Thyroid gland (tissue), 4 donors: ENCODE measurements at regions not wholly inside any gene's neighbourhood (a gene's known extent, or its start where the extent isn't known, plus 50 kb on each side); places are given as distances from the start of the nearest gene placed in this dataset.

Experiments
- DNase-seq, 2 donors: peaks; one replicate each; pipeline ENCODE4 v3.0.0-alpha.2; 2019
- H3K27ac ChIP-seq, 3 donors: fragments of 200-600 bp; sonication (generic); 1 replicate in 2 of 3; 2 replicates in 1 of 3; pipeline ENCODE4 v1.5.1; 2016 to 2019; ENCODE audit warnings: mild to moderate bottlenecking in 1 of 3, moderate library complexity in 1 of 3
- H3K27me3 ChIP-seq: fragments of 200-600 bp; sonication (generic); one replicate; pipeline ENCODE4 v1.5.1; 2019
- H3K36me3 ChIP-seq, 2 donors: fragments of 200-600 bp; sonication (generic); one replicate each; pipeline ENCODE4 v1.5.1; 2016 to 2019
- H3K4me1 ChIP-seq, 2 donors: fragments of 200-600 bp; sonication (generic); one replicate each; pipeline ENCODE4 v1.5.1; 2017 to 2019
- H3K4me3 ChIP-seq, 3 donors: fragments of 200-600 bp; sonication (generic); replicated peaks in 1 of 3; 1 replicate in 2 of 3; 2 replicates in 1 of 3; pipeline ENCODE4 v1.5.1; 2016; ENCODE audit warnings: mild to moderate bottlenecking in 1 of 3
- H3K9me3 ChIP-seq: fragments of 200-600 bp; sonication (generic); one replicate; pipeline ENCODE4 v1.5.1; 2017
- POLR2A ChIP-seq, 2 donors: fragments of 450-650 bp; IDR thresholded peaks; one replicate each; pipeline ENCODE4 v1.6.1; 2017; ENCODE audit warnings: antibody characterized with exemption in 2 of 2, mild to moderate bottlenecking in 2 of 2, moderate library complexity in 1 of 2
- WGBS, 2 donors: methylation state at CpG; one replicate each; pipeline ENCODE4 v1.1.5; 2017; 5-methylcytosine and 5-hydroxymethylcytosine counted together
- intact Hi-C: fragments of 100-400 bp; cut with DNase I; formaldehyde crosslinking; loops from one replicate; pipeline ENCODE4 v1.15.1; 2023
- TF ChIP-seq, protein P1 (sequence below), 6 experiments: fragments of 200-600 bp in 3 of 6; fragments of 450-650 bp in 3 of 6; sonication (generic) in 3 of 6; IDR thresholded peaks; one replicate each; pipeline ENCODE4 v1.5.1; 2016 to 2019; ENCODE audit warnings: antibody characterized with exemption in 6 of 6, mild to moderate bottlenecking in 2 of 6, inconsistent platforms in 1 of 6, moderate library complexity in 1 of 6

DNA sequence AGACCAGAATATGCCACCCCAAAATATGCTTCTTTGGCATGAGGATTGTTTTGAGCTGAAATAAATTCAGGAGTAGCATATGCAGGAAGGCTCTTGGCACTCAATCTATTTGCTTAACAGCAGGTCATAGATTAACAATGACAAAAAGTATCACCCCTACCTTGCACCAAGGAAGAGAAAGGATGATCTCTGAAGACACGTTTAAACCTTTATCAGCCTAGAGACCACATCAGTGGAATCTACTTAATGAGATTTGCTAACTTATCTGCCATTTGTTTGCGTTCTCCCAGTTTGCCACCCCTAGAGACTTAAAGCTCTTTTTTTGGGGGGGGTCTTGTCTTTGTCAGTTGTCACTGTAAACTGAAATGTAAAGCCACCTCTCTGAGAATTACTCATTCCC is 1278.7 kb upstream of the USP15 start:
- no peaks in the 10 kb centered on the region for H3K27me3 ChIP-seq
- no peak for TF ChIP-seq POLR2A (IDR thresholded peaks at IDR 0.05)
- TF ChIP-seq, protein P1, sequence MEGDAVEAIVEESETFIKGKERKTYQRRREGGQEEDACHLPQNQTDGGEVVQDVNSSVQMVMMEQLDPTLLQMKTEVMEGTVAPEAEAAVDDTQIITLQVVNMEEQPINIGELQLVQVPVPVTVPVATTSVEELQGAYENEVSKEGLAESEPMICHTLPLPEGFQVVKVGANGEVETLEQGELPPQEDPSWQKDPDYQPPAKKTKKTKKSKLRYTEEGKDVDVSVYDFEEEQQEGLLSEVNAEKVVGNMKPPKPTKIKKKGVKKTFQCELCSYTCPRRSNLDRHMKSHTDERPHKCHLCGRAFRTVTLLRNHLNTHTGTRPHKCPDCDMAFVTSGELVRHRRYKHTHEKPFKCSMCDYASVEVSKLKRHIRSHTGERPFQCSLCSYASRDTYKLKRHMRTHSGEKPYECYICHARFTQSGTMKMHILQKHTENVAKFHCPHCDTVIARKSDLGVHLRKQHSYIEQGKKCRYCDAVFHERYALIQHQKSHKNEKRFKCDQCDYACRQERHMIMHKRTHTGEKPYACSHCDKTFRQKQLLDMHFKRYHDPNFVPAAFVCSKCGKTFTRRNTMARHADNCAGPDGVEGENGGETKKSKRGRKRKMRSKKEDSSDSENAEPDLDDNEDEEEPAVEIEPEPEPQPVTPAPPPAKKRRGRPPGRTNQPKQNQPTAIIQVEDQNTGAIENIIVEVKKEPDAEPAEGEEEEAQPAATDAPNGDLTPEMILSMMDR (IDR thresholded peaks at IDR 0.05): no peak
- H3K36me3 ChIP-seq: no peaks in the 10 kb centered on the region
- no peaks in the 10 kb centered on the region for H3K9me3 ChIP-seq
- WGBS, 2 donors: 36 to 43% methylated on average over 2 of the region's 2 CpGs
- no peak overlapping the region for H3K27ac ChIP-seq
- no peaks in the 10 kb centered on the region for H3K4me1 ChIP-seq
- H3K4me3 ChIP-seq: no peak overlapping the region
- intact Hi-C loops: no loop called here
- no peak for DNase-seq

DNA sequence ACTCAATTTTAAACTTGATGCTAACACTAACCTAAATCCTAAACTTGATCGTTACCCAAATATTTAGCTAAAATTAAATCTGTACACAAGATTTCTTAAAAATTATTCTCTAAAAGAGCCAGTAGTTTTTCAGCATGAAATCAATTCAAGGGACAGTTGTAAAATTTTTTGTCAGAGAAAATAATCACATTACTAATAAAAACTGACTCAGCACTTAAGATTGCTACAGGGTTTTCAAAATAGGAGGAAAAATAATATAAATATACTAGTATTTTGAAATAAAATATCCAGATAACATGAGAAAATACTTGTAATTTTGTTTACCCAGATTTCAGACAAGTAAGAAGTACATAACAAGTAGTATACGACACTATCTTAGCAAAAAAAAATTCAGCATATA is 1268.1 kb upstream of the USP15 start:
- TF ChIP-seq, protein P1 (IDR thresholded peaks at IDR 0.05): no peak
- no peak for TF ChIP-seq POLR2A (IDR thresholded peaks at IDR 0.05)
- no peaks in the 10 kb centered on the region for H3K9me3 ChIP-seq
- H3K4me3 ChIP-seq: no peak overlapping the region
- 88 to 91% methylated on average over 2 of the region's 2 CpGs for WGBS, 2 donors
- no peaks in the 10 kb centered on the region for H3K36me3 ChIP-seq
- intact Hi-C loops: no loop called here
- no peaks in the 10 kb centered on the region for H3K27me3 ChIP-seq
- H3K27ac ChIP-seq: no peak overlapping the region
- no peaks in the 10 kb centered on the region for H3K4me1 ChIP-seq
- DNase-seq: no peak

DNA sequence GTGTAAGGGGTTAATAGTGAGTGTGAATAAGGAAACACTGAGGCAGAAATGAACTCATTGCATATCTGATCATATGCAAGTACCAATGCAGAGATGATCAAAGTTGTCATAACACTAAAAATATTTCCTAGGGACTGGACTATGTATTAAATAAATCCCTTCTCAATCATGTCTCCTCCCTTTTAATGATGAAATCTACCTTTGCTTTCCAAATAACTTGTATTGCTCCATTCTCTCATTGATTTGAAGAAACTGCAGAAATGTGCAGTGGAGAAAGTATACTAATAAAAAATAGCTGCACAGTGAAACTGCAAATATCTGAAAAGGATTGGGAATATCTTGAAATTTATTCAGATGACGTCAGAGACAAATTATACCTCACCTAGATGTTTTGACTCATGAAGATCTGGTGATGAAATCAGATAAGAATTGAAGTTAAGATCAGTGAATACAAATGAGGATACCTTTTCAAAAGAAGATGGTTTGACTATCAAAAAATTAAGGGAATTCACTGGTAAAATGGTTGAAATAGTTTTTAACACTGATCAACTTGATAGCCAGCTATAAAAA is 1264.9 kb upstream of the USP15 start:
- no peak overlapping the region for H3K4me3 ChIP-seq
- intact Hi-C loops: no loop called here
- no peaks in the 10 kb centered on the region for H3K27me3 ChIP-seq
- no peaks in the 10 kb centered on the region for H3K4me1 ChIP-seq
- DNase-seq: no peak
- TF ChIP-seq POLR2A (IDR thresholded peaks at IDR 0.05): no peak
- TF ChIP-seq, protein P1 (IDR thresholded peaks at IDR 0.05): no peak
- no peaks in the 10 kb centered on the region for H3K36me3 ChIP-seq
- 74 to 75% methylated on average over 1 of the region's 1 CpG for WGBS, 2 donors
- H3K9me3 ChIP-seq: no peaks in the 10 kb centered on the region
- H3K27ac ChIP-seq: no peak overlapping the region

DNA sequence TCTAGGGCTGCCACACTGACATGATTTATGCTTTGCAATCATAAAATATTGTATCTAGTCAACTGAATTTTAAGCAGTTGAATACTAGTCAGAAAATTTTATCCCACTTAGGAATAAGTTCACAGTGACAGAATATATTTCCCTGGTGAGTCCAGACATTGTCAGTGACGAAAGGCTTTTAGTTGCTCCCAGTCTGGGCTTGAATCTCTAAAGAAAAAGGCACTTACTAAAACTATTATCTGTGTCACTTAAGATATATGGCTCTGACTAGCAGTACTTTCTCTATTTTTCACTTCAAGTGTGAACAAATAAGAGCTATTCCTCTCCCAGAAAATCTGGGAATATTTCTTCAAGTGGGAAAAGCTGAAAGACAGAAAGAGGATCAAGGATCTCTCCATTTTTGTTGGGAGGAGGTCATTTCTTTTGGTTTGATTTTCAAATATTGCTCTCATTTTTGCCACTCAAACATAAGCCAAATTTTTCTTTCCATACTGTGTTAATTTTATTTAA is 1262.3 kb upstream of the USP15 start:
- Histone ChIP-seq H3K4me3 (no peak overlapping the region), H3K4me1 (no peaks in the 10 kb centered on the region), H3K27me3 (no peaks in the 10 kb centered on the region), H3K27ac (no peak overlapping the region), H3K36me3 (no peaks in the 10 kb centered on the region), H3K9me3 (no peaks in the 10 kb centered on the region)
- DNase-seq: no peak
- WGBS, 2 donors: 69 to 70% methylated on average over 1 of the region's 1 CpG
- TF ChIP-seq, protein P1 (IDR thresholded peaks at IDR 0.05): no peak
- no peak for TF ChIP-seq POLR2A (IDR thresholded peaks at IDR 0.05)
- intact Hi-C loops: no loop called here

DNA sequence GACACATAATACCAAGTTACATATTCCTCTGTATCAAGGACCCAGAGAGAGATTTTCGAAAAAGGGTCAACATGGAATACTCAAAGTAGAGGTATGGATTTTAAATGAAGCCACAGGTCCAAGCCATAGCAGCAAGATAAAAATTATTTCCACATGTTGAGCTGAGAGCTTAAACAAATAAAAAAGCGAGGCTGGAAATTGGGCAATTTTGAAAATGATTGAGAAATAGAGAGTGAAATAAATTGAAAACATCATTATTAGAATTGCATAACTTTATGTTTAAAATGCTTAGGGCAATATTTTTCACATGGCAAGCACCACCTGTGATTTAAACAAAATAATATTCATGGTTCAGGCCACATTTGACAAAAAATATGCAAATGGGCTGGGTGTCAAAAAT is 1251.0 kb upstream of the USP15 start:
- no peaks in the 10 kb centered on the region for H3K9me3 ChIP-seq
- no peak overlapping the region for H3K27ac ChIP-seq
- no peaks in the 10 kb centered on the region for H3K4me1 ChIP-seq
- no peaks in the 10 kb centered on the region for H3K36me3 ChIP-seq
- no peak for DNase-seq
- whole genome bisulfite sequencing, 2 donors: 80 to 84% methylated on average over 2 of the region's 2 CpGs
- intact Hi-C loops: no loop called here
- H3K4me3 ChIP-seq: no peak overlapping the region
- TF ChIP-seq, protein P1 (IDR thresholded peaks at IDR 0.05): no peak
- no peak for TF ChIP-seq POLR2A (IDR thresholded peaks at IDR 0.05)
- H3K27me3 ChIP-seq: no peaks in the 10 kb centered on the region
